SK-N-SH treated with all-trans-retinoic acid at 6 μM for 48 hours (cell line): ENCODE measurements at regions not wholly inside any gene's neighbourhood (a gene's known extent, or its start where the extent isn't known, plus 50 kb on each side); places are given as distances from the start of the nearest gene placed in this dataset.

ENCODE experiments used
- ESRRG ChIP-seq: fragments of 250-450 bp; sonication (Bioruptor Pico); IDR thresholded peaks from 2 replicates; pipeline ENCODE4 v1.6.1; 2021; ENCODE audit warnings: mild to moderate bottlenecking
- PATZ1 ChIP-seq: fragments of 250-450 bp; sonication (Bioruptor Pico); IDR thresholded peaks from 2 replicates; pipeline ENCODE4 v1.8.0; 2020; ENCODE audit warnings: mild to moderate bottlenecking, moderate library complexity, borderline replicate concordance
- SNAI2 ChIP-seq: fragments of 250-450 bp; sonication (Bioruptor Pico); IDR thresholded peaks from 2 replicates; pipeline ENCODE4 v1.5.0; 2020; ENCODE audit warnings: mild to moderate bottlenecking, moderate library complexity
- TOX ChIP-seq: fragments of 250-450 bp; sonication (Bioruptor Pico); IDR thresholded peaks from 2 replicates; pipeline ENCODE4 v1.8.0; 2021; ENCODE audit warnings: mild to moderate bottlenecking, moderate library complexity, borderline replicate concordance
- TSHZ2 ChIP-seq: fragments of 250-450 bp; sonication (Bioruptor Pico); IDR thresholded peaks from 2 replicates; pipeline ENCODE4 v1.5.0; 2020; ENCODE audit warnings: mild to moderate bottlenecking, moderate library complexity
- ZC3H10 ChIP-seq: fragments of 250-450 bp; sonication (Bioruptor Pico); IDR thresholded peaks from 2 replicates; pipeline ENCODE4 v1.5.1; 2021; ENCODE audit warnings: mild to moderate bottlenecking, moderate library complexity
- ZFP3 ChIP-seq: fragments of 250-450 bp; sonication (Bioruptor Pico); IDR thresholded peaks from 2 replicates; pipeline ENCODE4 v1.5.0; 2020; ENCODE audit warnings: mild to moderate bottlenecking, moderate library complexity
- ZFP30 ChIP-seq: fragments of 450-650 bp; formaldehyde crosslinking; IDR thresholded peaks from 2 replicates; pipeline ENCODE4 v1.5.0; 2022; ENCODE audit warnings: mild to moderate bottlenecking, moderate library complexity
- ZNF565 ChIP-seq: fragments of 450-650 bp; formaldehyde crosslinking; conservative IDR thresholded peaks from 2 replicates; pipeline ENCODE4 v1.5.0; 2020; ENCODE audit warnings: low read depth, mild to moderate bottlenecking, moderate library complexity
- ZNF8 ChIP-seq: fragments of 450-650 bp; formaldehyde crosslinking; IDR thresholded peaks from 2 replicates; pipeline ENCODE4 v1.5.0; 2020; ENCODE audit warnings: mild to moderate bottlenecking, moderate library complexity
- TF ChIP-seq, protein P1 (sequence below): fragments of 250-450 bp; sonication (Bioruptor Pico); IDR thresholded peaks from 2 replicates; pipeline ENCODE4 v1.8.0; 2021; ENCODE audit warnings: low read depth, mild to moderate bottlenecking, moderate library complexity, borderline replicate concordance
- TF ChIP-seq, protein P2 (sequence below): fragments of 250-450 bp; sonication (Bioruptor Pico); IDR thresholded peaks from 2 replicates; pipeline ENCODE4 v1.5.1; 2020; ENCODE audit warnings: low read depth, mild to moderate bottlenecking, moderate library complexity
- TF ChIP-seq, protein P3 (sequence below): fragments of 250-450 bp; sonication (Bioruptor Pico); IDR thresholded peaks from 2 replicates; pipeline ENCODE4 v1.5.1; 2021; ENCODE audit warnings: mild to moderate bottlenecking, moderate library complexity

GRCh38 chr6:145400508-145400907, 334.8 kb downstream of the EPM2A start:
- TF ChIP-seq ESRRG: no peak
- TF ChIP-seq SNAI2: no peak
- TF ChIP-seq, protein P1, sequence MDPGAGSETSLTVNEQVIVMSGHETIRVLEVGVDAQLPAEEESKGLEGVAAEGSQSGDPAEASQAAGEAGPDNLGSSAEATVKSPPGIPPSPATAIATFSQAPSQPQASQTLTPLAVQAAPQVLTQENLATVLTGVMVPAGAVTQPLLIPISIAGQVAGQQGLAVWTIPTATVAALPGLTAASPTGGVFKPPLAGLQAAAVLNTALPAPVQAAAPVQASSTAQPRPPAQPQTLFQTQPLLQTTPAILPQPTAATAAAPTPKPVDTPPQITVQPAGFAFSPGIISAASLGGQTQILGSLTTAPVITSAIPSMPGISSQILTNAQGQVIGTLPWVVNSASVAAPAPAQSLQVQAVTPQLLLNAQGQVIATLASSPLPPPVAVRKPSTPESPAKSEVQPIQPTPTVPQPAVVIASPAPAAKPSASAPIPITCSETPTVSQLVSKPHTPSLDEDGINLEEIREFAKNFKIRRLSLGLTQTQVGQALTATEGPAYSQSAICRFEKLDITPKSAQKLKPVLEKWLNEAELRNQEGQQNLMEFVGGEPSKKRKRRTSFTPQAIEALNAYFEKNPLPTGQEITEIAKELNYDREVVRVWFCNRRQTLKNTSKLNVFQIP (CRISPR knock-in tag): no peak
- TF ChIP-seq ZFP30: no peak
- no peak for TF ChIP-seq ZC3H10
- TF ChIP-seq ZFP3: no peak
- no peak for TF ChIP-seq TOX (CRISPR knock-in tag)
- TF ChIP-seq, protein P2, sequence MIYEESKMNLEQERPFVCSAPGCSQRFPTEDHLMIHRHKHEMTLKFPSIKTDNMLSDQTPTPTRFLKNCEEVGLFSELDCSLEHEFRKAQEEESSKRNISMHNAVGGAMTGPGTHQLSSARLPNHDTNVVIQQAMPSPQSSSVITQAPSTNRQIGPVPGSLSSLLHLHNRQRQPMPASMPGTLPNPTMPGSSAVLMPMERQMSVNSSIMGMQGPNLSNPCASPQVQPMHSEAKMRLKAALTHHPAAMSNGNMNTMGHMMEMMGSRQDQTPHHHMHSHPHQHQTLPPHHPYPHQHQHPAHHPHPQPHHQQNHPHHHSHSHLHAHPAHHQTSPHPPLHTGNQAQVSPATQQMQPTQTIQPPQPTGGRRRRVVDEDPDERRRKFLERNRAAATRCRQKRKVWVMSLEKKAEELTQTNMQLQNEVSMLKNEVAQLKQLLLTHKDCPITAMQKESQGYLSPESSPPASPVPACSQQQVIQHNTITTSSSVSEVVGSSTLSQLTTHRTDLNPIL: no peak
- TF ChIP-seq, protein P3, sequence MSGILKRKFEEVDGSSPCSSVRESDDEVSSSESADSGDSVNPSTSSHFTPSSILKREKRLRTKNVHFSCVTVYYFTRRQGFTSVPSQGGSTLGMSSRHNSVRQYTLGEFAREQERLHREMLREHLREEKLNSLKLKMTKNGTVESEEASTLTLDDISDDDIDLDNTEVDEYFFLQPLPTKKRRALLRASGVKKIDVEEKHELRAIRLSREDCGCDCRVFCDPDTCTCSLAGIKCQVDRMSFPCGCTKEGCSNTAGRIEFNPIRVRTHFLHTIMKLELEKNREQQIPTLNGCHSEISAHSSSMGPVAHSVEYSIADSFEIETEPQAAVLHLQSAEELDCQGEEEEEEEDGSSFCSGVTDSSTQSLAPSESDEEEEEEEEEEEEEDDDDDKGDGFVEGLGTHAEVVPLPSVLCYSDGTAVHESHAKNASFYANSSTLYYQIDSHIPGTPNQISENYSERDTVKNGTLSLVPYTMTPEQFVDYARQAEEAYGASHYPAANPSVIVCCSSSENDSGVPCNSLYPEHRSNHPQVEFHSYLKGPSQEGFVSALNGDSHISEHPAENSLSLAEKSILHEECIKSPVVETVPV (CRISPR knock-in tag): no peak
- no peak for TF ChIP-seq ZNF565 (CRISPR knock-in tag)
- TF ChIP-seq ZNF8: no peak
- no peak for TF ChIP-seq PATZ1 (CRISPR knock-in tag)
- TF ChIP-seq TSHZ2 (CRISPR knock-in tag): no peak
